ENCODE measurements at regions not wholly inside any gene's neighbourhood (a gene's known extent, or its start where the extent isn't known, plus 50 kb on each side); places are given as distances from the start of the nearest gene placed in this dataset.

DNA sequence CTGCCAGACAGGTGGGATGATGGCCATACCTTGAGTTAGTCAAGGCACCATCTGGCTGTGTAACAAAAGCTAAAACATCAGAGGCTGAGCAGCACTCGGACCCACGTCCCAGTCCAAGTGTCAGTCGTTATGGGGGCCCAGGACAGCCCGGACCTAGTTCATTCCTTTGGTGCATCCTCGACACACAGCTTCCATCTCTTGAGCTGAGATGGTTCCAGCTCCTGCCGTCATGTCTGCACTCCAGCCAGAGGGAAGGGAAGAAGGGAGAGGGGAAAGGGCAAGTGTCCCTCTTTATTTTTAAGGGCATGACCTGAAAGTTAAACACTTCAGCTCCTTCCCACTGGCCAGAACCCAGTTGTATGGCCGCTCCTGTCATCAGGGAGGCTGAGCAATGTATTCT is 218.0 kb downstream of the SEC14L1 start:
- no peak for DNase-seq (ENCODE audit: low read depth)
- TF ChIP-seq, protein P1, sequence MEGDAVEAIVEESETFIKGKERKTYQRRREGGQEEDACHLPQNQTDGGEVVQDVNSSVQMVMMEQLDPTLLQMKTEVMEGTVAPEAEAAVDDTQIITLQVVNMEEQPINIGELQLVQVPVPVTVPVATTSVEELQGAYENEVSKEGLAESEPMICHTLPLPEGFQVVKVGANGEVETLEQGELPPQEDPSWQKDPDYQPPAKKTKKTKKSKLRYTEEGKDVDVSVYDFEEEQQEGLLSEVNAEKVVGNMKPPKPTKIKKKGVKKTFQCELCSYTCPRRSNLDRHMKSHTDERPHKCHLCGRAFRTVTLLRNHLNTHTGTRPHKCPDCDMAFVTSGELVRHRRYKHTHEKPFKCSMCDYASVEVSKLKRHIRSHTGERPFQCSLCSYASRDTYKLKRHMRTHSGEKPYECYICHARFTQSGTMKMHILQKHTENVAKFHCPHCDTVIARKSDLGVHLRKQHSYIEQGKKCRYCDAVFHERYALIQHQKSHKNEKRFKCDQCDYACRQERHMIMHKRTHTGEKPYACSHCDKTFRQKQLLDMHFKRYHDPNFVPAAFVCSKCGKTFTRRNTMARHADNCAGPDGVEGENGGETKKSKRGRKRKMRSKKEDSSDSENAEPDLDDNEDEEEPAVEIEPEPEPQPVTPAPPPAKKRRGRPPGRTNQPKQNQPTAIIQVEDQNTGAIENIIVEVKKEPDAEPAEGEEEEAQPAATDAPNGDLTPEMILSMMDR (conservative IDR thresholded peaks at IDR 0.05; ENCODE audit: low read depth, low read length) = no peak
- no peak overlapping the region for H3K4me3 ChIP-seq (ENCODE audit: low read depth, low read length)

DNA sequence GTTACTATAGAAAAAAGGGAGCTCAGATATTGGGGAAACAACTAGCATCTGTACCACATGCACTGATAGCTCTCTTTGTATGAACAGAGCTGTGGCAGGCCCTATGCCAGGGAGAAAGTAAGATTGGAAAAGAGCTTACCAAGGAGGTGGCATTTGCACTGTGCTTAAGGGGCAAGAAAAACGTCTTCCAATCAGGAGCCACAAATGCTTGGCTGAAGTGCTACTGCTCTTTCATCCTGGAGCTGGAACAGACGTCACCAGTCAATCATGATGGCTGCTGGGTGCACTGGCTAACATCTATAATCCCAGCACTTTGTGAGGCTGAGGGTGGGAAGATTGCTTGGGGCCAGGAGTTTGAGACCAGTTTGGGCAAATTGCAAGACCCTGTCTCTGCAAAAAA is 218.5 kb downstream of the SEC14L1 start:
- no peak for DNase-seq (ENCODE audit: low read depth)
- TF ChIP-seq, protein P1 (conservative IDR thresholded peaks at IDR 0.05; ENCODE audit: low read depth, low read length) = no peak

DNA sequence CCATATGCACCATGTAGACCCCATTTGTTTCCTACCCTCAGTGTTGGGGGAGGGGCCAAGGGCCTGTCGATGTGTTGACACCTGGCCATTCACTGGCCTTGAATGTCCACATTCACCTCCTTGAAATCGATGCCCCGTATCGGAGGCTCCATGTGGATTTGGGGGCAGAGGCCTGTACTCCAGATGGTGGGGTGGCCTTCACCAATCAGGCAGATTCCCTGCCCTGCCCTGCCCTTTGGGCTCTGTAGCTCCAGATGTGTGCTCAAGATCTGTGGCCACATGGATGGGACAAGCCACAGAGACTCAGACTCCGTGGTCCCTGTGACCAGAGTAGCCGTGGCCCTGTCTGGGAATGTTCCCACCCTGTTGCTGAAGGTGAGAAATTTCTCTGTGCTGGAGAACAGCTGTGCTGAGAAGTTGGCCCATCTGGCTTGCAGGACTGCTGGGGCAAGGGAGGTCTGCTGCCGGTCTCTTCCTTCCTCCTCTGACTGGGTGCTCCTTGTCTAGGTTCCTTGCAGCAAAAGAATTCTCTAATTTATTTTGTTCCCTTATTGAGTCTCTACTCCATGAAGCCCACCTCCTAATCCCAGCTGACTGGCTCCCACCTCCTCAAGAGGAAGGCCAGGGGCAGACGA is 221.3 kb downstream of the SEC14L1 start:
- no peak overlapping the region for H3K4me3 ChIP-seq (ENCODE audit: low read depth, low read length)

More for the DNA sequence above, 218.5 kb downstream of the SEC14L1 start:
- H3K4me3 ChIP-seq (ENCODE audit: low read depth, low read length) = no peak overlapping the region

DNA sequence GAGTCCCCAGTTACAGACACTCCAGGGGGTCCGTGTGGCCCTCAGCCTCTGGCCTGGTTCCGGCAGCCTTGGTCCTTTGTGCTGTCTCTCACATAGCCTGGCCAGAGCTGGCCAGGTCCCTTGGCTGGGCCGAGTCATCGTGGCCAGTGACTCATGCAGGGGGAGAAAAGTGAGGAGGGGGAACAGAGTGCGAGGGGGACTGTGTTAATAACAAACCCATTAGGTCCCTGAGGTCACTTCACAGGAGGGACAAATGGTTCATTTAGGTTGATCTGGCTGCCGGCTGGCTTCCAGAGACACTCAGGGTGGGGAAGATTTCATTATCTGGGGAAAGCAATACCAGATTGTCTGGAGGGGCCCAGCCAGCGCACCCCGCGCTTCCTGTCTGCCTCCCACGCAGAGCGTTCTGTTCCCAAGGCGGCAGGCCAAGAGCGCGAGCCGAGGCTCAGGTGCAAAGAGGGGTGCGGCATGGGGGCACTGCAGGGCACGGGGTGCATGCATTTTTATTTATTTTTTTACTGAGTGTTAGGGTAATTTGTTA is 223.1 kb downstream of the SEC14L1 start:
- H3K4me3 ChIP-seq (ENCODE audit: low read depth, low read length) = no peak overlapping the region
- no peak for DNase-seq (ENCODE audit: low read depth)
- TF ChIP-seq, protein P1 (conservative IDR thresholded peaks at IDR 0.05; ENCODE audit: low read depth, low read length) = no peak

More for the DNA sequence above, 221.3 kb downstream of the SEC14L1 start:
- DNase-seq (ENCODE audit: low read depth) = no peak
- TF ChIP-seq, protein P1 (conservative IDR thresholded peaks at IDR 0.05; ENCODE audit: low read depth, low read length) = no peak

DNA sequence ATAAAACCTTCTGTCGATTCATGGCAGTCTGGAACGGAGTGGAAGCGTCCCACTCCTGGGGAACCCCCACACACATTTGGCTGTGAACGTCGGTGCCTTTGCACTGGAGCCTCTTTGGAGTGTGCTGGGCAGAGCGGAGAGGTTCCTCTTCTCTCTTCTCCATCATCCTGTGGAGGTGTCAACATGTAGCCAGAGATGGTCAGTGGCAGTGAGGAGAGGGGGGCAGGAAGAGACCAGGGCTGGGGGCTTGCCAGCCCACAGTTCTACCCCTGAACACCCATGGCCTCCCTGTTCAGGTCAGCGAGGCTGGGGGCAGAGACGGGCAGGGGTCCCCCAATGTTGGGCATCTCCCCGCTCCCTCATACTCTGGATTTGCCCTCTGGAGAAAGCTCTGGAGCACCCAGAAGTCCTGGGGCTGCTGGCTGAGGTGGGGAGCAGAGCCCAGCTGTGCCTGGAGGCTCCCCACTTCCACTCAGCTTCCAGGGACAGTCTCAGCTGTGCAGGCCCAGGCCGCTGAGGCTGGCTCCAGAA is 223.7 kb downstream of the SEC14L1 start:
- TF ChIP-seq, protein P1 (conservative IDR thresholded peaks at IDR 0.05; ENCODE audit: low read depth, low read length) = no peak
- H3K4me3 ChIP-seq (ENCODE audit: low read depth, low read length) = no peak overlapping the region

DNA sequence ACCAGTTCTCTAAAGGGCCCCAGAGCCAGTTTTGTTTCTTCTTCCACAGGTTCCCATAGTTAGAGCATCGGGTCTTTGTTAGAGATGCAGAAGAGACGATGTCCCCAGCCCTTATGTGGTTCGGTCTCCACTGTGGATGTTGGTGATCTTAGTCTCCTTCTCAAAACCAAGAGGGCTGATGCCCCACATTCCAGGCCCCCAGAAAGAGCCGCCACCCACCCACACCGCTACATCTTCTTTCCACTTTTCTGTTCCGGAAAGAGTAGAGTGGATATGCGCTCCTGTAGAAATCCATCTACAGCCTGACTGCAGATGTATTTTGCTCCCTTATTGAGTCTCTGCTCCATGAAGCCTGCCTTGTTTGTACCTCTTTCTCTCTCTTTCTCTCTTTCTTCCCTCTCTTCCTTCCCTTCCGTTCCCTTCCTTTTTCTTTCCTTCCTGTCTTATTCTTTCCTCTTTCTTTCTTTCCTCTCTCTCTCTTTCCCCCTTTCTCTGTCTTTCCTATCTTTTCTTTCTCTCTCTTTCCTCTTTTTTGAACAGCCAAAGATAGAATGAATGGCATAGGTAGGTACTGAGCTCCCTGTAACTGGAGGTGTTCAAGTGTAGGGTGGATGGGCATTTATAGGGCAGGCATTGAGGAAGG is 224.3 kb downstream of the SEC14L1 start:
- H3K4me3 ChIP-seq (ENCODE audit: low read depth, low read length) = no peak overlapping the region
- TF ChIP-seq, protein P1 (conservative IDR thresholded peaks at IDR 0.05; ENCODE audit: low read depth, low read length) = no peak
- DNase-seq (ENCODE audit: low read depth) = no peak

More for the DNA sequence above, 223.7 kb downstream of the SEC14L1 start:
- no peak for DNase-seq (ENCODE audit: low read depth)
